ENCODE measurements at regions not wholly inside any gene's neighbourhood (a gene's known extent, or its start where the extent isn't known, plus 50 kb on each side); places are given as distances from the start of the nearest gene placed in this dataset.

- Histone ChIP-seq H3K36me3 (ENCODE audit: insufficient read depth, low read length) (no peaks in the 10 kb centered on the region), H3K27me3 (ENCODE audit: insufficient read depth, low read length) (no peaks in the 10 kb centered on the region), H3K27ac (ENCODE audit: low read depth, low read length) (no peak overlapping the region), H2AFZ (ENCODE audit: low read depth, low read length) (no peak overlapping the region), H3K4me1 (ENCODE audit: insufficient read depth, low read length) (peaks cover 5% of the 10 kb centered on the region), H3K79me2 (ENCODE audit: insufficient read depth, low read length) (no peaks in the 10 kb centered on the region), H3K4me2 (ENCODE audit: low read length) (no peak overlapping the region), H4K20me1 (ENCODE audit: insufficient read depth, low read length) (no peaks in the 10 kb centered on the region), H3K9me3 (ENCODE audit: insufficient read depth, low read depth, low read length) (peaks cover 3% of the 10 kb centered on the region), H3K4me3 (ENCODE audit: insufficient read depth, low read depth, low read length) (no peak overlapping the region), H3K9ac (ENCODE audit: low read length) (no peak overlapping the region)
- Mint-ChIP-seq H3K36me3 (ENCODE audit: low read depth, unreplicated experiment) (no peaks in the 10 kb centered on the region), H3K27ac (ENCODE audit: unreplicated experiment) (no peak overlapping the region), H3K9me3 (ENCODE audit: unreplicated experiment) (peaks cover 1% of the 10 kb centered on the region), H3K4me1 (ENCODE audit: low read depth, unreplicated experiment) (peaks cover 9% of the 10 kb centered on the region), H3K27me3 (ENCODE audit: low read depth, unreplicated experiment) (peaks cover 4% of the 10 kb centered on the region), H3K4me3 (ENCODE audit: unreplicated experiment) (no peak overlapping the region)
- FAIRE-seq (no peak), DNase-seq (ENCODE audit: low read depth) (no peak)
- TF ChIP-seq, protein P1, sequence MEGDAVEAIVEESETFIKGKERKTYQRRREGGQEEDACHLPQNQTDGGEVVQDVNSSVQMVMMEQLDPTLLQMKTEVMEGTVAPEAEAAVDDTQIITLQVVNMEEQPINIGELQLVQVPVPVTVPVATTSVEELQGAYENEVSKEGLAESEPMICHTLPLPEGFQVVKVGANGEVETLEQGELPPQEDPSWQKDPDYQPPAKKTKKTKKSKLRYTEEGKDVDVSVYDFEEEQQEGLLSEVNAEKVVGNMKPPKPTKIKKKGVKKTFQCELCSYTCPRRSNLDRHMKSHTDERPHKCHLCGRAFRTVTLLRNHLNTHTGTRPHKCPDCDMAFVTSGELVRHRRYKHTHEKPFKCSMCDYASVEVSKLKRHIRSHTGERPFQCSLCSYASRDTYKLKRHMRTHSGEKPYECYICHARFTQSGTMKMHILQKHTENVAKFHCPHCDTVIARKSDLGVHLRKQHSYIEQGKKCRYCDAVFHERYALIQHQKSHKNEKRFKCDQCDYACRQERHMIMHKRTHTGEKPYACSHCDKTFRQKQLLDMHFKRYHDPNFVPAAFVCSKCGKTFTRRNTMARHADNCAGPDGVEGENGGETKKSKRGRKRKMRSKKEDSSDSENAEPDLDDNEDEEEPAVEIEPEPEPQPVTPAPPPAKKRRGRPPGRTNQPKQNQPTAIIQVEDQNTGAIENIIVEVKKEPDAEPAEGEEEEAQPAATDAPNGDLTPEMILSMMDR (IDR thresholded peaks at IDR 0.05; ENCODE audit: insufficient read depth, low read depth, low read length), result no peak
- TF ChIP-seq EZH2 (IDR thresholded peaks at IDR 0.05; ENCODE audit: insufficient read depth, low read length), result no peak
Measured at GRCh38 chr6:165762876-165763275, 99.8 kb upstream of the PDE10A start.

DNA sequence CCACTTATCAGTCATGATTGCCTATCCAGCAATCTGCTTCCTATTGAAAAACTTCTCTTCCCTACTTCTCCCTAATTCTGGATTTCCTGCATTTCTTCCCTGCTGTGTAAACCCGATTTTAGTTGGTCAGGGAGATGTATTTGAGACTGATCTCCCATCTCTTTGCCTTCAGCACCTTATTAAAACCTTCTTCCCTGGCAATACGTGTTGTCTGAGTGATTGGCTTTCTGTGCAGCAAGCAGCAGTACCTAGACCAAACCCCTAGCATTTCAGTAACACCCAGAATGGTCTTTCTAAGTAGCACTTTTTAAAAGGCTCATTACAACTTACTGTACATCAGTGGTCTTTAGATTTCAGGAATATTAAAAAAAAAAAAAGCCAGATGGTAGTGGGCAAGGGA, 99.1 kb upstream of the PDE10A start:
- no peak for TF ChIP-seq EZH2 (IDR thresholded peaks at IDR 0.05; ENCODE audit: insufficient read depth, low read length)
- TF ChIP-seq, protein P1 (IDR thresholded peaks at IDR 0.05; ENCODE audit: insufficient read depth, low read depth, low read length), result no peak
- Histone ChIP-seq H3K4me2 (ENCODE audit: low read length) (no peak overlapping the region), H3K4me1 (ENCODE audit: insufficient read depth, low read length) (peaks cover 5% of the 10 kb centered on the region), H3K27ac (ENCODE audit: low read depth, low read length) (no peak overlapping the region), H3K27me3 (ENCODE audit: insufficient read depth, low read length) (no peaks in the 10 kb centered on the region), H3K79me2 (ENCODE audit: insufficient read depth, low read length) (no peaks in the 10 kb centered on the region), H3K9me3 (ENCODE audit: insufficient read depth, low read depth, low read length) (peaks cover 3% of the 10 kb centered on the region), H4K20me1 (ENCODE audit: insufficient read depth, low read length) (no peaks in the 10 kb centered on the region), H2AFZ (ENCODE audit: low read depth, low read length) (no peak overlapping the region), H3K9ac (ENCODE audit: low read length) (no peak overlapping the region), H3K36me3 (ENCODE audit: insufficient read depth, low read length) (no peaks in the 10 kb centered on the region), H3K4me3 (ENCODE audit: insufficient read depth, low read depth, low read length) (no peak overlapping the region)
- Mint-ChIP-seq H3K4me1 (ENCODE audit: low read depth, unreplicated experiment) (peaks cover 9% of the 10 kb centered on the region), H3K4me3 (ENCODE audit: unreplicated experiment) (no peak overlapping the region), H3K9me3 (ENCODE audit: unreplicated experiment) (peaks cover 1% of the 10 kb centered on the region), H3K27ac (ENCODE audit: unreplicated experiment) (no peak overlapping the region), H3K27me3 (ENCODE audit: low read depth, unreplicated experiment) (peaks cover 4% of the 10 kb centered on the region), H3K36me3 (ENCODE audit: low read depth, unreplicated experiment) (no peaks in the 10 kb centered on the region)
- no peak for FAIRE-seq
- no peak for DNase-seq (ENCODE audit: low read depth)

DNA sequence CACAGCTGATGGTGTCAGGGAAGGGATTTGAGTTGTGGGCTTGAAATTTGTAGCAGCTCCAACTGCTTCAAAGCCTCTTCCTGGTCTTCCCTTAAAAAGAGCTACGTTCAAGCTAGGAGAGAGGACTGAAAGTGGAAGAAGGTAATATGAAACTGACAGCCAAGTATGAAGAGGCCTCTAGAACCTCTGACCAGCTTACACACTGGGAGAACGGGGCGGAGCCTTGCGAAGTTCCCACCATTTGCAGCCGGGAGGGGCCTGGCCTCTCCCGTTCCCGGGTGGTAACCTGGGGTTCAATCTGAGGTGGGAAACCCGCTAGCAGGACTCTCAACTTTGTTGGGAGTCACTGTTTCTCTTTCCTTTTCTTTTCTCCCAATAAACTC, 97.8 kb upstream of the PDE10A start:
- Mint-ChIP-seq H3K27me3 (ENCODE audit: low read depth, unreplicated experiment) (peaks cover 4% of the 10 kb centered on the region), H3K4me3 (ENCODE audit: unreplicated experiment) (no peak overlapping the region), H3K4me1 (ENCODE audit: low read depth, unreplicated experiment) (no peaks in the 10 kb centered on the region), H3K9me3 (ENCODE audit: unreplicated experiment) (peaks cover 1% of the 10 kb centered on the region), H3K27ac (ENCODE audit: unreplicated experiment) (no peak overlapping the region), H3K36me3 (ENCODE audit: low read depth, unreplicated experiment) (no peaks in the 10 kb centered on the region)
- Histone ChIP-seq H3K27ac (ENCODE audit: low read depth, low read length) (no peak overlapping the region), H3K4me2 (ENCODE audit: low read length) (no peak overlapping the region), H3K9ac (ENCODE audit: low read length) (no peak overlapping the region), H2AFZ (ENCODE audit: low read depth, low read length) (no peak overlapping the region), H3K79me2 (ENCODE audit: insufficient read depth, low read length) (no peaks in the 10 kb centered on the region), H3K27me3 (ENCODE audit: insufficient read depth, low read length) (no peaks in the 10 kb centered on the region), H3K4me3 (ENCODE audit: insufficient read depth, low read depth, low read length) (no peak overlapping the region), H3K9me3 (ENCODE audit: insufficient read depth, low read depth, low read length) (peaks cover 3% of the 10 kb centered on the region), H3K36me3 (ENCODE audit: insufficient read depth, low read length) (no peaks in the 10 kb centered on the region), H3K4me1 (ENCODE audit: insufficient read depth, low read length) (no peaks in the 10 kb centered on the region), H4K20me1 (ENCODE audit: insufficient read depth, low read length) (no peaks in the 10 kb centered on the region)
- TF ChIP-seq, protein P1 (IDR thresholded peaks at IDR 0.05; ENCODE audit: insufficient read depth, low read depth, low read length), result no peak
- no peak for TF ChIP-seq EZH2 (IDR thresholded peaks at IDR 0.05; ENCODE audit: insufficient read depth, low read length)
- DNase-seq (ENCODE audit: low read depth) (no peak), FAIRE-seq (no peak)
